Forelimb muscle (tissue), 1 donor: ENCODE measurements at regions not wholly inside any gene's neighbourhood (a gene's known extent, or its start where the extent isn't known, plus 50 kb on each side); places are given as distances from the start of the nearest gene placed in this dataset.

Experiments used
- DNase-seq: peaks from one replicate; pipeline ENCODE4 v3.0.0-alpha.2; 2013; ENCODE audit warnings: low read depth

GRCh38 chr9:8088477-8088876 is 288.9 kb upstream of the DMAC1 start:
- no peak for DNase-seq

GRCh38 chr9:8085986-8086385 is 286.4 kb upstream of the DMAC1 start:
- no peak for DNase-seq

GRCh38 chr9:8078641-8079140 is 279.1 kb upstream of the DMAC1 start:
- DNase-seq: no peak

GRCh38 chr9:8074713-8075286 is 275.2 kb upstream of the DMAC1 start:
- no peak for DNase-seq

- no peak for DNase-seq
Measured at GRCh38 chr9:8071445-8071798, 271.8 kb upstream of the DMAC1 start.

GRCh38 chr9:8070779-8071444 is 271.3 kb upstream of the DMAC1 start:
- DNase-seq: no peak

GRCh38 chr9:8062459-8062858 is 262.9 kb upstream of the DMAC1 start:
- DNase-seq: no peak

- no peak for DNase-seq
Measured at GRCh38 chr9:8053501-8053900, 253.9 kb upstream of the DMAC1 start.

GRCh38 chr9:8052991-8053390 is 253.4 kb upstream of the DMAC1 start:
- DNase-seq: no peak

- no peak for DNase-seq
Measured at GRCh38 chr9:8037745-8038144, 238.2 kb upstream of the DMAC1 start.

- no peak for DNase-seq
Measured at GRCh38 chr9:8036914-8037524, 237.4 kb upstream of the DMAC1 start.

GRCh38 chr9:8033794-8034193 is 234.2 kb upstream of the DMAC1 start:
- DNase-seq: no peak

- DNase-seq: no peak
Measured at GRCh38 chr9:8030095-8030494, 230.5 kb upstream of the DMAC1 start.

GRCh38 chr9:8027351-8027750 is 227.8 kb upstream of the DMAC1 start:
- DNase-seq: no peak

- DNase-seq: no peak
Measured at GRCh38 chr9:8025551-8025950, 226.0 kb upstream of the DMAC1 start.

GRCh38 chr9:8020186-8020585 is 220.6 kb upstream of the DMAC1 start:
- no peak for DNase-seq

- DNase-seq: no peak
Measured at GRCh38 chr9:8019636-8020035, 220.1 kb upstream of the DMAC1 start.

- DNase-seq: no peak
Measured at GRCh38 chr9:8014997-8015682, 215.6 kb upstream of the DMAC1 start.

GRCh38 chr9:8012986-8013385 is 213.4 kb upstream of the DMAC1 start:
- no peak for DNase-seq

- no peak for DNase-seq
Measured at GRCh38 chr9:8011974-8012373, 212.4 kb upstream of the DMAC1 start.

- no peak for DNase-seq
Measured at GRCh38 chr9:7996558-7996957, 197.0 kb upstream of the DMAC1 start.

GRCh38 chr9:7988644-7989280 is 189.2 kb upstream of the DMAC1 start:
- no peak for DNase-seq
